Epithelial cell of proximal tubule (primary cell): ENCODE measurements at regions not wholly inside any gene's neighbourhood (a gene's known extent, or its start where the extent isn't known, plus 50 kb on each side); places are given as distances from the start of the nearest gene placed in this dataset.

Experiments
- DNase-seq: peaks from one replicate; pipeline ENCODE4 v3.0.0-alpha.2; 2011; ENCODE audit warnings: low read depth
- H3K4me3 ChIP-seq: 2 replicates; pipeline ENCODE4 v1.5.1; 2011; ENCODE audit warnings: low read depth, mild to moderate bottlenecking, low read length
- CTCF ChIP-seq: conservative IDR thresholded peaks from 2 replicates; pipeline ENCODE4 v1.5.1; 2012; ENCODE audit warnings: low read depth, mild to moderate bottlenecking, low read length

- TF ChIP-seq CTCF = no peak
- H3K4me3 ChIP-seq = no peak overlapping the region
- DNase-seq = no peak
Measured at GRCh38 chr4:26000274-26000950, 86.4 kb downstream of the SMIM20 start.

GRCh38 chr4:26001413-26001812 lies 87.4 kb downstream of the SMIM20 start:
- no peak for DNase-seq
- H3K4me3 ChIP-seq = no peak overlapping the region
- TF ChIP-seq CTCF = no peak

GRCh38 chr4:26001816-26002215 lies 87.8 kb downstream of the SMIM20 start:
- no peak overlapping the region for H3K4me3 ChIP-seq
- no peak for DNase-seq
- no peak for TF ChIP-seq CTCF

GRCh38 chr4:26003056-26003455 lies 89.0 kb downstream of the SMIM20 start:
- DNase-seq = no peak
- H3K4me3 ChIP-seq = no peak overlapping the region
- no peak for TF ChIP-seq CTCF

GRCh38 chr4:26004290-26004689 lies 90.3 kb downstream of the SMIM20 start:
- no peak for DNase-seq
- H3K4me3 ChIP-seq = no peak overlapping the region
- TF ChIP-seq CTCF = no peak

GRCh38 chr4:26005764-26006163 lies 91.7 kb downstream of the SMIM20 start:
- DNase-seq = no peak
- no peak for TF ChIP-seq CTCF
- no peak overlapping the region for H3K4me3 ChIP-seq

GRCh38 chr4:26008737-26009136 lies 94.7 kb downstream of the SMIM20 start:
- no peak for DNase-seq
- no peak for TF ChIP-seq CTCF
- no peak overlapping the region for H3K4me3 ChIP-seq
